H1 (cell line): ENCODE measurements at regions not wholly inside any gene's neighbourhood (a gene's known extent, or its start where the extent isn't known, plus 50 kb on each side); places are given as distances from the start of the nearest gene placed in this dataset.

Source experiments
- CTCF ChIA-PET: fragments of 300-600 bp; sonication (Branson Sonifier 250); formaldehyde crosslinking; loops from one replicate; lab custom pipeline; 2021; ENCODE audit not compliant: partially characterized antibody; lab: Charles Lee
- POLR2A ChIA-PET: fragments of 300-600 bp; sonication (Branson Sonifier 250); formaldehyde crosslinking; loops from one replicate; lab custom pipeline; 2021; ENCODE audit warnings: inconsistent platforms; ENCODE audit not compliant: partially characterized antibody; lab: Charles Lee
- DNase-seq, 2 experiments: peaks; one replicate each; pipeline versions ENCODE4 v3.0.0 to v3.0.0-alpha.2; 2010 to 2022; ENCODE audit warnings: low spot score in 2 of 2, low read depth in 1 of 2, mixed read lengths in 1 of 2
- FAIRE-seq: peaks from 2 replicates; lab custom pipeline; 2011; peaks lifted over from hg19 to GRCh38; lab: Jason Lieb, UNC
- H2AFZ ChIP-seq: 2 replicates; pipeline ENCODE4 v1.8.1; 2012; ENCODE audit warnings: low read length, inconsistent platforms
- H2AK5ac ChIP-seq: 2 replicates; pipeline ENCODE4 v1.6.1; 2013; ENCODE audit warnings: low read depth, low read length
- H2BK120ac ChIP-seq: replicated peaks from 2 replicates; pipeline ENCODE3; 2013; ENCODE audit warnings: low read depth, low read length, inconsistent platforms
- H2BK12ac ChIP-seq: 2 replicates; pipeline ENCODE4 v1.6.1; 2013; ENCODE audit warnings: low read depth, low read length
- H2BK15ac ChIP-seq: 2 replicates; pipeline ENCODE4 v1.6.1; 2013; ENCODE audit warnings: low read length
- H2BK20ac ChIP-seq: 2 replicates; pipeline ENCODE4 v1.6.1; 2013; ENCODE audit warnings: low read length
- H2BK5ac ChIP-seq: 2 replicates; pipeline ENCODE4 v1.6.1; 2013; ENCODE audit warnings: low read depth, low read length
- H3K14ac ChIP-seq: 2 replicates; pipeline ENCODE4 v1.6.1; 2013; ENCODE audit warnings: inconsistent platforms; ENCODE audit not compliant: insufficient read length
- H3K18ac ChIP-seq: 2 replicates; pipeline ENCODE4 v1.6.1; 2013; ENCODE audit warnings: low read length; ENCODE audit errors: extremely low read depth
- H3K23ac ChIP-seq: 2 replicates; pipeline ENCODE4 v1.6.1; 2013; ENCODE audit warnings: inconsistent platforms; ENCODE audit not compliant: insufficient read length
- H3K23me2 ChIP-seq: 2 replicates; pipeline ENCODE4 v1.6.1; 2013; ENCODE audit warnings: low read depth, low read length
- H3K27ac ChIP-seq: 2 replicates; pipeline ENCODE4 v1.6.1; 2011; ENCODE audit warnings: low read depth, low read length, inconsistent platforms
- H3K27me3 ChIP-seq, 4 experiments: replicated peaks in 1 of 4; 1 replicate in 1 of 4; 2 replicates in 3 of 4; pipeline versions ENCODE4 v1.6.1 to v1.8.1; 2011 to 2013; ENCODE audit warnings: low read length in 3 of 4, mild to moderate bottlenecking in 3 of 4, inconsistent platforms in 2 of 4, mixed read lengths in 2 of 4, moderate library complexity in 1 of 4; ENCODE audit not compliant: control insufficient read depth in 3 of 4, insufficient read depth in 3 of 4; ENCODE audit errors: extremely low read depth in 1 of 4
- H3K36me3 ChIP-seq, 4 experiments: 2 replicates each; pipeline versions ENCODE4 v1.6.1 to v1.8.1; 2011 to 2013; ENCODE audit warnings: mild to moderate bottlenecking in 4 of 4, low read length in 3 of 4, moderate library complexity in 2 of 4, control low read depth in 1 of 4, inconsistent platforms in 1 of 4; ENCODE audit not compliant: insufficient read depth in 4 of 4, control insufficient read depth in 2 of 4
- H3K4ac ChIP-seq: replicated peaks from 2 replicates; pipeline ENCODE3; 2013; ENCODE audit warnings: low read length, low read depth, mixed read lengths, inconsistent platforms; ENCODE audit not compliant: insufficient read length
- H3K4me1 ChIP-seq, 4 experiments: replicated peaks in 1 of 4; 1 replicate in 1 of 4; 2 replicates in 3 of 4; pipeline versions ENCODE4 v1.6.1 to v1.8.1; 2011 to 2013; ENCODE audit warnings: low read length in 3 of 4, inconsistent platforms in 2 of 4, mixed read lengths in 1 of 4; ENCODE audit not compliant: insufficient read depth in 4 of 4, control insufficient read depth in 3 of 4
- H3K4me2 ChIP-seq, 2 experiments: 2 replicates each; pipeline versions ENCODE4 v1.6.1 to v1.8.1; 2011 to 2013; ENCODE audit warnings: low read depth in 2 of 2, low read length in 2 of 2, control low read depth in 1 of 2, inconsistent platforms in 1 of 2, mild to moderate bottlenecking in 1 of 2; ENCODE audit not compliant: insufficient read depth in 1 of 2
- H3K4me3 ChIP-seq, 4 experiments: fragments of 200-600, 300-600 bp in 1 of 4; sonication (generic), shearing (Covaris generic), sonication (Bioruptor Twin) in 1 of 4; 2 replicates each; pipeline versions ENCODE4 v1.5.1 to v1.8.1; 2011 to 2016; ENCODE audit warnings: low read length in 4 of 4, low read depth in 3 of 4, control low read depth in 2 of 4, inconsistent platforms in 2 of 4, mild to moderate bottlenecking in 2 of 4, mixed read lengths in 1 of 4, moderate library complexity in 1 of 4; ENCODE audit not compliant: insufficient read depth in 2 of 4; ENCODE audit errors: extremely low read depth in 1 of 4
- H3K56ac ChIP-seq: replicated peaks from 2 replicates; pipeline ENCODE3; 2013; ENCODE audit warnings: low read depth, mild to moderate bottlenecking, mixed read lengths, low read length, inconsistent platforms; ENCODE audit not compliant: insufficient read length
- H3K79me1 ChIP-seq: 2 replicates; pipeline ENCODE4 v1.6.1; 2013; ENCODE audit warnings: low read depth, low read length, control low read depth
- H3K79me2 ChIP-seq, 2 experiments: 2 replicates each; pipeline versions ENCODE4 v1.6.1 to v1.8.1; 2012 to 2013; ENCODE audit warnings: low read length in 2 of 2, mild to moderate bottlenecking in 2 of 2, inconsistent platforms in 1 of 2; ENCODE audit not compliant: insufficient read depth in 2 of 2, control insufficient read depth in 1 of 2
- H3K9ac ChIP-seq, 4 experiments: replicated peaks in 1 of 4; 1 replicate in 1 of 4; 2 replicates in 3 of 4; pipeline versions ENCODE4 v1.6.1 to v1.8.1; 2011 to 2013; ENCODE audit warnings: low read depth in 3 of 4, low read length in 3 of 4, control low read depth in 2 of 4, mild to moderate bottlenecking in 2 of 4, moderate library complexity in 2 of 4, inconsistent platforms in 1 of 4; ENCODE audit errors: extremely low read depth in 1 of 4
- H3K9me3 ChIP-seq, 2 experiments: 2 replicates each; pipeline versions ENCODE4 v1.6.1 to v1.8.1; 2012 to 2013; ENCODE audit warnings: mild to moderate bottlenecking in 2 of 2, moderate library complexity in 2 of 2, control low read depth in 1 of 2, inconsistent platforms in 1 of 2, low read depth in 1 of 2, low read length in 1 of 2, mixed read lengths in 1 of 2; ENCODE audit not compliant: insufficient read depth in 2 of 2
- H4K20me1 ChIP-seq, 2 experiments: replicated peaks in 1 of 2; 2 replicates each; pipeline versions ENCODE3 to v1.8.1; 2011 to 2013; ENCODE audit warnings: inconsistent platforms in 2 of 2, low read length in 2 of 2, mild to moderate bottlenecking in 1 of 2; ENCODE audit not compliant: insufficient read depth in 2 of 2, control insufficient read depth in 1 of 2
- H4K5ac ChIP-seq: 2 replicates; pipeline ENCODE4 v1.6.1; 2013; ENCODE audit warnings: low read length, low read depth, mixed read lengths, inconsistent platforms; ENCODE audit not compliant: insufficient read length
- H4K8ac ChIP-seq: 2 replicates; pipeline ENCODE4 v1.8.0; 2013; ENCODE audit warnings: mild to moderate bottlenecking, moderate library complexity, low read length, inconsistent platforms; ENCODE audit not compliant: insufficient read depth; ENCODE audit errors: extremely low read depth
- H4K91ac ChIP-seq: replicated peaks from 2 replicates; pipeline ENCODE3; 2013; ENCODE audit warnings: low read length, mixed read lengths, inconsistent platforms; ENCODE audit not compliant: insufficient read length
- HDAC2 ChIP-seq, 2 experiments: fragments of 300-600 bp in 1 of 2; sonication (generic) in 1 of 2; IDR thresholded peaks; 2 replicates each; pipeline ENCODE4 v1.6.1; 2011 to 2012; ENCODE audit warnings: low read depth in 2 of 2, low read length in 2 of 2, mild to moderate bottlenecking in 2 of 2, moderate library complexity in 2 of 2, borderline replicate concordance in 1 of 2, inconsistent platforms in 1 of 2
- KDM1A ChIP-seq: fragments of 200-600, 300-600 bp; sonication (generic); IDR thresholded peaks from 2 replicates; pipeline ENCODE4 v1.7.1; 2016; ENCODE audit warnings: mild to moderate bottlenecking, low read length, borderline replicate concordance
- WGBS, 2 experiments: shearing (Covaris generic) in 1 of 2; methylation state at CpG; one replicate each; pipeline versions ENCODE4 v1.1.6 to v1.1.7; 2013 to 2015; ENCODE audit warnings: low lambda C conversion rate in 2 of 2, mixed read lengths in 2 of 2, inconsistent platforms in 1 of 2, low coverage in 1 of 2, missing lambda C conversion rate in 1 of 2; ENCODE audit not compliant: insufficient replicate concordance in 2 of 2, insufficient coverage in 1 of 2, insufficient read length in 1 of 2; ENCODE audit errors: extremely low coverage in 1 of 2, missing lambda C conversion rate in 1 of 2; 5-methylcytosine and 5-hydroxymethylcytosine counted together

DNA sequence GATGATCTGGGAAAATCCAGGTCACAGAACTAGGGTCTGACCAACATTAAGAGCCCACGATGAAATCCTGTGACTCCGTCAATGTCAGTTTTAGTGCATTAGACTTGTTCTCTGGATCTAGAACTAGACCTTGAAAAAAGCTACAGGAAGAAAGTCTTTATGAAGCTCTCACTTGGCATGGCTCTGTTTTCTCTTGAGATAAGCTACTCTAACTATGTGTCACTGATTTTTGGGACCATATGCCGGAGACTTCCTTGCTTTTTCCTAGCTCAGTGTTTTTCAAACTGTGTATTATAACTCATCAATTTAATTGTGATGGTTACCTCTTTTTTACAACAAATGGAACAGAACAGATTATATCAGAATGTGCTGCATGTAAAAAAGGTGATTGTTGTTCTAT, 379.7 kb upstream of the DAB1 start:
- H2AFZ ChIP-seq = no peak overlapping the region
- no peak overlapping the region for H2BK15ac ChIP-seq
- no peak overlapping the region for H2BK20ac ChIP-seq
- no peak overlapping the region for H3K4me3 ChIP-seq
- 93% methylated on average over 3 of the region's 3 CpGs; no CpG with 5 or more reads in 1 of the 2 experiments for WGBS, 2 experiments
- TF ChIP-seq HDAC2 (IDR thresholded peaks at IDR 0.05; ENCODE audit: borderline replicate concordance in 1 of 2, low read depth in 2 of 2, low read length in 2 of 2) (no peak), KDM1A (no peak)
- TF ChIP-seq, all 59 proteins: peak for 0
- H3K4ac ChIP-seq = no peak overlapping the region
- no peak overlapping the region for H3K9ac ChIP-seq
- no peak overlapping the region for H3K4me2 ChIP-seq
- H3K18ac ChIP-seq = no peak overlapping the region
- H3K23ac ChIP-seq = no peak overlapping the region
- H2BK12ac ChIP-seq = no peak overlapping the region
- H3K79me1 ChIP-seq = no peaks in the 10 kb centered on the region
- no peaks in the 10 kb centered on the region for H3K9me3 ChIP-seq
- no peaks in the 10 kb centered on the region for H3K4me1 ChIP-seq
- H4K8ac ChIP-seq = no peak overlapping the region
- FAIRE-seq (no peak), DNase-seq (no peak)
- no peak overlapping the region for H2AK5ac ChIP-seq
- no peak overlapping the region for H3K27ac ChIP-seq
- H4K91ac ChIP-seq = no peak overlapping the region
- H3K56ac ChIP-seq = no peak overlapping the region
- no peaks in the 10 kb centered on the region for H3K79me2 ChIP-seq
- ChIA-PET POLR2A (no interaction called here), CTCF (interaction anchor here (1.2 kb wide), 2 partner anchors 17 to 33 kb away, joined by 3 read pairs; no protein-coding TSS in a partner anchor)
- no peak overlapping the region for H4K5ac ChIP-seq
- H3K27me3 ChIP-seq = no peaks in the 10 kb centered on the region
- H2BK5ac ChIP-seq = no peak overlapping the region
- H3K36me3 ChIP-seq = no peaks in the 10 kb centered on the region
- H4K20me1 ChIP-seq = no peaks in the 10 kb centered on the region
- H3K14ac ChIP-seq = no peak overlapping the region
- no peak overlapping the region for H2BK120ac ChIP-seq
- no peaks in the 10 kb centered on the region; the same call in 1 of the 2 replicates for H3K23me2 ChIP-seq
